ENCODE measurements at regions not wholly inside any gene's neighbourhood (a gene's known extent, or its start where the extent isn't known, plus 50 kb on each side); places are given as distances from the start of the nearest gene placed in this dataset.

GRCh38 chr6:98203170-98203806 lies 631.1 kb upstream of the POU3F2 start:
- DNase-seq = no peak

- DNase-seq = no peak
Observed at GRCh38 chr6:98212468-98212867, 621.9 kb upstream of the POU3F2 start.

GRCh38 chr6:98215531-98215930 lies 618.8 kb upstream of the POU3F2 start:
- DNase-seq = no peak

- DNase-seq = no peak
Observed at GRCh38 chr6:98230250-98230649, 604.1 kb upstream of the POU3F2 start.

- no peak for DNase-seq
Observed at GRCh38 chr6:98239057-98239456, 595.3 kb upstream of the POU3F2 start.

GRCh38 chr6:98241630-98242029 lies 592.7 kb upstream of the POU3F2 start:
- DNase-seq = no peak

GRCh38 chr6:98254624-98255023 lies 579.8 kb upstream of the POU3F2 start:
- no peak for DNase-seq

GRCh38 chr6:98260382-98260781 lies 574.0 kb upstream of the POU3F2 start:
- DNase-seq = no peak

GRCh38 chr6:98272060-98272459 lies 562.3 kb upstream of the POU3F2 start:
- DNase-seq = no peak

GRCh38 chr6:98274691-98275090 lies 559.7 kb upstream of the POU3F2 start:
- no peak for DNase-seq

- DNase-seq = no peak
Observed at GRCh38 chr6:98280492-98280891, 553.9 kb upstream of the POU3F2 start.

- DNase-seq = no peak
Observed at GRCh38 chr6:98286620-98287019, 547.8 kb upstream of the POU3F2 start.

- DNase-seq = no peak
Observed at GRCh38 chr6:98287876-98288275, 546.5 kb upstream of the POU3F2 start.

GRCh38 chr6:98292810-98293209 lies 541.6 kb upstream of the POU3F2 start:
- DNase-seq = no peak

GRCh38 chr6:98295515-98296175 lies 538.7 kb upstream of the POU3F2 start:
- no peak for DNase-seq

- DNase-seq = no peak
Observed at GRCh38 chr6:98308564-98308963, 525.8 kb upstream of the POU3F2 start.

- DNase-seq = no peak
Observed at GRCh38 chr6:98310443-98310842, 523.9 kb upstream of the POU3F2 start.

- DNase-seq = no peak
Observed at GRCh38 chr6:98323605-98324004, 510.8 kb upstream of the POU3F2 start.

- no peak for DNase-seq
Observed at GRCh38 chr6:98324446-98324845, 509.9 kb upstream of the POU3F2 start.

GRCh38 chr6:98325366-98325765 lies 509.0 kb upstream of the POU3F2 start:
- no peak for DNase-seq

GRCh38 chr6:98333273-98333672 lies 501.1 kb upstream of the POU3F2 start:
- DNase-seq = no peak

- no peak for DNase-seq
Observed at GRCh38 chr6:98335594-98335993, 498.8 kb upstream of the POU3F2 start.

- DNase-seq = no peak
Observed at GRCh38 chr6:98339506-98339905, 494.9 kb upstream of the POU3F2 start.

GRCh38 chr6:98343004-98343403 lies 491.4 kb upstream of the POU3F2 start:
- no peak for DNase-seq

GRCh38 chr6:98343797-98344196 lies 490.6 kb upstream of the POU3F2 start:
- no peak for DNase-seq

All from stimulated activated CD4-positive, alpha-beta T cell treated with anti-CD3 and anti-CD28 coated beads, Interleukin-2, amount 100 ng/mL, for 48 hours (primary cell).